CD4-positive, alpha-beta T cell treated with Interleukin-17A for 1 hour (primary cell): ENCODE measurements at regions not wholly inside any gene's neighbourhood (a gene's known extent, or its start where the extent isn't known, plus 50 kb on each side); places are given as distances from the start of the nearest gene placed in this dataset.

Experiments used
- DNase-seq: peaks from one replicate; pipeline ENCODE4 v3.0.0-alpha.2; 2020

DNA sequence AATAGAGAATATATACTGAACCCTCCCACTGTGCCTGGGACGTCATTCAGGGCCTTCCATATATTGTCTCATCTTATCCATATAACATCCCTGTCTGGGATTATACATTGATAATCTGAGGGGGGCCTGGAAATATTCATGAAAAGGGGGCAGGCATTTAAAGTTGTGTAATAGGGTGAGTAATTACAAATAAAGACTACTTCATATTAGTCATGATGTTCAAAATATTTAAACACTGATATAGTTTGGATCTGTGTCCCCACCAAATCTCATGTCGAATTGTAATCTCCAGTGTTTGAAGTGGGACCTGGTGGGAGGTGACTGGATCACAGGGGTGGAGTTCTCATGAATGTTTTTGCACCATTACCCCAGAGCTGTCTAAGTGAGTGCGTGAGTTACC is 97.8 kb downstream of the AQP9 start:
- no peak for DNase-seq

- DNase-seq: no peak
Observed at GRCh38 chr15:58240191-58240932, 102.2 kb downstream of the AQP9 start.

DNA sequence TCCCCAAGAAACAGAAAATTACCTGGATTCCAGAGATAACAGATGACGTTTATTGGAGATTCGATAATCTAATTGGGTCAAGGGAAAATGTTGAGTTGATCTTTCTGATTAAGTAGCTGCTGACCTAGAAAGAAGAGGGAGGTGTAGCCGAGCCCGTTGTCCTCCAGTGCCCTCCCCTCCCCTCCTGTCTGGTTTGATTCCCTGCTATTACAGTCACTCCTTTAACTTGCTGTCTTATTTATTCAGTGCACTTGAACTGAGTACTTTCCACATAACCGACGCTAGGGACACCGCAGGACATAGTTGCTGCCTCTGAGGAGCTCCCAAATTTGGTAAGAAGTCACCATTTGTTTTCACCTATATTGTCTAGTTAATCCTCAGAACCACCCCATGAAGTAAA is 103.7 kb downstream of the AQP9 start:
- DNase-seq: no peak

- DNase-seq: no peak
Observed at GRCh38 chr15:58243070-58243469, 104.9 kb downstream of the AQP9 start.

GRCh38 chr15:58244536-58244935 is 106.4 kb downstream of the AQP9 start:
- DNase-seq: no peak

GRCh38 chr15:58246041-58246440 is 107.9 kb downstream of the AQP9 start:
- DNase-seq: no peak

DNA sequence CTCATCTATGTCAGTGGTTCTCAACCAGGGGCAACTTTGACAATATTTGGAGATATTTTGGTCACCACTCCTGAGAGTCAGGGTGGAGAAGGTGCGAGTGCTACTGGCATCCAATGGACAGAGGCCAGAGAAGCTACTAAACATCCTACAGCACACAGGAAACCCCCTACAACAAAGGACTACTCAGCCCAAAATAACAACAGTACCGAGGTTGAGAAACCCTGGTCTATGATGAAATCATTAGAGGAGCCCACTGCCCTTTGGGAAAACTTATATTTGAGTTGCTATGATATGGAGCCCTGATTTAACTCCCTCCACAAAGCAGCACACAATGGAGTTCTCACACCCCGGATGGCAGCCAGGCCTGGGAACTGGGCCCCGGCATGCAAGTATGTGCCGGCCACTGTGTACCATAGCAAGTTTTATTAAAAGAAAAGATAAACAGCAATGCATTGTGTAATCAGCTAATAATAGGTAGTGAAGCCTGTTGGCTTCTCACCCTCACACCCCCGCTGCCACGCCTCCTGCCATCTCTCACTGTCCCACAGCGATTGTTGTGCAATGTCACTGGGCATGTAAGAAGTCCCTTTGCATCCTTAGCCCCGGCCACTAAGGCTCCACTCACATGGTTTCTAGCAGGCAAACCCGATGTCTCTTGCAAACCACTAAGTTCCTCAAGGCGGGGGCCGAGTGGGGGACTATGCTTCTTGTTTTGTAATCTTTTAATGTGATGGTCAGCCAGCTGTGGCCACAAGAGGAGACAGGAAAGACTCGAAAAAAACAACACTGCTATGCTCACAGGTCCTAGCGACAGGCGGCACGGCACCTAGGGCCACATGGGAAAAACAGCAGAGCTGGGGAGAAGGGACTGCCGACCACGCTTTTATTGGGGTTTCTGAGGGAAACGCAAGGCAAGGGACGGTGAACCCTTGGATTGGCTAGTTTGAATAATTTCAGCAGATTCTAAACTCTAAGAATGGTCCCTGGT is 110.0 kb downstream of the AQP9 start:
- DNase-seq: peak; percentile 6

DNA sequence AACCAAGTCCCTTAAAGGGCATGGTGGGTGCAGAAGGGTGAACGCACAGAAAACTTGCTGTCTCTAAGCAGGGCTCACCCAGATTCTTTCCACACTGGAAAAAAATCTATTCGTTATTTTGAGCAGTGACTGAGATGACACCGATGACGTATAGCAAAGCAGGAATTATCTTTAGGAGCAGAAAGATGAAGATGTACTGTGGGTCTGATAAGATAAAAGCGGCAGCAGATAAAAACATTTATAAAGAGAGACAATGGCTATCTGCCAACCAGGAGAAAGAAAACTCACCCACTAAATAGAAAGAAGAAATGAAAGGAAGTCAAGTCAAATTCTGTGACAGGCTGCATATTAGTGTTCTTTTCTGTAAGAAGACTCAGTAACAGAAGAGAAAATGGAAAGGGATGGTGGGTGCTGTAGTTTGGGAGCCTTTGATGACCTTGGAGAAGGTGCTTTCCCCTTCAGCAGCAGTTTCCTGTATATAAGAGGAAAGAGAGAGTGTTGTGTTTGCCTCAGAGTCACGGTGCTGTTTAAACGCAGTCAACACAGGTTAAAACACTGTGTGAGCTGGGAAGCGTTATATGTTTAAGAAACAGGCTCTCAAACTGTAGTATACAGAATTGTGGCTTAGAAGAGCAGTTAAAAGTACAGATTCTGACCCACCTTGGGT is 111.6 kb downstream of the AQP9 start:
- peak; percentile 12 for DNase-seq

GRCh38 chr15:58252586-58253323 is 114.6 kb downstream of the AQP9 start:
- no peak for DNase-seq

- no peak for DNase-seq
Observed at GRCh38 chr15:58257776-58258325, 119.7 kb downstream of the AQP9 start.

DNA sequence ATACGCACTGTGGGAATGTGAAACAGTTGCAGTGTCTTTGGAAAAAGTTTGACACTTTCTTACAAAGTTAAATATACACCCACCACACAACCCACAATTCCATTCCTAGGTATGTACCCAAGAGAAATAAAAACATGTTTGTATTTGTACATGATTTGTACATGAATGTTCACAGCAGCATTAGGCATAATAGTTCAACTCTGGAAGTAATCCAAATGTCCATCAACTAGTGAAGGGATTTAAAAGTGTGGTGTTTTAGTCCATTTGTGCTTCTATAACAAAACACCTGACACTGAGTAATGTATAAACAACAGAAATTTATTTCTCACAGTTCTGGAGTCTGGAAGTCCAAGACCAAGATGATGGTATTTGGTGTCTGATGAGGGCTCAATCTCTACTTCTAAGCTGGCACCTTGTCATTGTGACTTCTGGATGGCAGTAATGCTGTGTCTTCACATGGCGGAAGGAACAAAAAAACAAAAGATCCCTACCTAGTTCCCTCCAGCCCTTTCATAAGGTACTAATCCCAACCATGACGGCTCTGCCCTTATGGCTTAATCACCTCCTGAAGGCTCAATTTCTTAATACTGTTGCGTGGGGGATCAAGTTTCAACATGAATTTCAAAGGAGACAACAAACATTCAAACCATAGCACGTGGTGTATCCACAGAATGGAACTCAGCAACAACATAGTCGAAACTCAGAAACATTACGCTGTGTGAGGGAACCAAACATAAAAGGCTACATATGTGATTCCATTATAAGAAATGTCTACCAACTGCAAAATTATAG is 120.5 kb downstream of the AQP9 start:
- no peak for DNase-seq

- no peak for DNase-seq
Observed at GRCh38 chr15:58260205-58260724, 122.1 kb downstream of the AQP9 start.

DNA sequence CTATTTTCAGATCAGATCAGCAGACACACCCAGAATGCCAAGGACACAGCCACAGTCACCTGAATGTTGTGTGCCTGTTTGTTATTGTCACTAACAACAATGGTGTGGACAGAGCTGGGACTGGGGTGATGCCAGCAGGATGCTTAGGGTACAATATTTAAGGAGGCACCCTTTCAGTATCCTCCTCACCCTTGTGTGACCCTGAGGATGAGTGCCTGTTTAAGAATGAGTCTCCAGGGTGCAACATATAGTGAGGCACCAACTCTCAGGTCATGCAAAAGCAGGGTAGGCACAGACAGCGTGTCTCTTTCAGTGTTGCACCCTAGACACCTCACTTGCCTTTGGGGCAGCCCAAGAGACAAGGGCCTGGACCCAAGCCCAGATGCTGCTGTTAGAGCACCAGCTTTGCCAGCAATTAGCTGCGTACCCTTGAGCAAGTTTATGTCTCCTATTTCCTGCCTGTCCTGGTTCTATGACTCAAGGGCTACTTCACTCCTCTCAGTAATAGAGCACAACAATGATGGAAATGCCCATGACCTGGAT is 122.6 kb downstream of the AQP9 start:
- DNase-seq: no peak

GRCh38 chr15:58261368-58261767 is 123.2 kb downstream of the AQP9 start:
- DNase-seq: no peak

GRCh38 chr15:58264053-58264971 is 126.1 kb downstream of the AQP9 start:
- no peak for DNase-seq

GRCh38 chr15:58267051-58267450 is 128.9 kb downstream of the AQP9 start:
- no peak for DNase-seq

DNA sequence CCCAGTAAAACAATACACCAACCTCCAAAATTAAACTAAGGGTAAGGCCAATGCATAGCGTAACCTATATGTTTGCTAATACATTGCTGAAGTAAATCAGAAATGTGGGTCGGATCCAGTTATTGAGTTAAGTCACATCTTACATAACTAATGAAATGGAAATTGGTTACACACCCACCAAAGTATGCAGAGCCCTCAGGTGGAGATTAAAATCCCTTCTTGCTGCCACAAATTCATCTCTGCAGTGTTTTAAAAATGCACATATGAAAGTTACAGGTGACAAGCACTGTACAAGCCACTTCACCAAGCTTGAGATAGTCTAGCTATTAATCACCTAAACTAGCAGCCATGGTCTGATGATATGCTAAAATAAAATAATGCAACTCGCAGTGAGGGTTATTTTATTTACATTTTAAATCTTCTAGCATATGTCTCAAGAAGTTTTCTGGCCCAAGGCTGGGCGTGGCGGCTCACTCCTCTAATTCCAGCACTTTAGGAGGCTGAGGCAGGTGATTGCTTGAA is 130.6 kb downstream of the AQP9 start:
- DNase-seq: no peak

DNA sequence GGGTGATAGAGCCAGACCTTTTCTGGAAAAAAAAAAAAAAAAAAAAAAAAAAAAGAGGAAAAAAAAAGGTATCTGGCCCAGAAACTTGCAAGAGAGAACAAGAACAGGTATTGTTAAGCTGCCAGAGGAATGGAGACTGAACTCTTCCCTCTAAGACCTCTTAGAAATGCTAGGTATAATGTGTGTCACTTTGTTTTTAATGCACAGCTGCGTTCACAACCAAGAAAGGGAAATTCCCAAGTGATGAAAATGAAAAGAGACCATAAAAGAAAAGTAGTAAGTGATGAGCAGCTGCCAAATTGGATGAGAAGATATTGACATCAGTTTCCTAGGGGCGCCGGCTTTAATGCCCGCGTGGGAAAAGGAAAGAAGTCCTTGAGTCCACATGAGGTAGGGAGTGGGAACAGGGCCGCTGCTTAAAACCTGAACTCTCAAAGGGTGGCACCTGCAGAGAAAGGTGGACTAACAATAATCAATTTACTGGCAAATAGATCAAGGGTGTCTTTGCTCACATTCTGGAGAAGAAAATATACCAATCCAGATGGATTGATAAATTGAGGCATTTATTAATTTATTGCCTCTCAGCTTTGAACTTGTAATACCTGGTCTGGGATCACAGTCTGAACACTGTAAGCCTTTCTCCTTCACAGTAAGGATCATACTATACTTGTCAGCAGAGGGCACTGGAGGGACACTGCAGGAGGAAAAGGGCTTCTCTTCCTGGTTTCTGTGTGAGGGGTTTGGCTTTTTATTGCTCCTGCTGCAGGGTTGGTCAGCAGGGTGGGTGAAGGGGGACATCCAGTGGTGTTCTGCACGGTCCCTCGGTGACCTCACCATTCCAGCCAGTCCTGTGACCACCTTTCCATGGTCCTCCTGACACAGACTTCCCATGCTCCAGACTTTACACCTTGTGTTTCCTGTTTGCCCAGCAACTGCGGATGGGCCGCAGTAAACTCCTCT is 131.6 kb downstream of the AQP9 start:
- DNase-seq: peak; percentile 62
